ENCODE measurements at regions not wholly inside any gene's neighbourhood (a gene's known extent, or its start where the extent isn't known, plus 50 kb on each side); places are given as distances from the start of the nearest gene placed in this dataset.

- TF ChIP-seq EZH2 (IDR thresholded peaks at IDR 0.05; ENCODE audit: borderline replicate concordance, low read depth, low read length, poor library complexity, severe bottlenecking) (no peak), CTCF (conservative IDR thresholded peaks at IDR 0.05; ENCODE audit: low read depth, low read length) (no peak)
These were observed 80.6 kb downstream of the NIBAN1 start for GRCh38 chr1:184893695-184894094.
